H1 (cell line): ENCODE measurements at regions not wholly inside any gene's neighbourhood (a gene's known extent, or its start where the extent isn't known, plus 50 kb on each side); places are given as distances from the start of the nearest gene placed in this dataset.

ENCODE experiments used
- CTCF ChIA-PET: fragments of 300-600 bp; sonication (Branson Sonifier 250); formaldehyde crosslinking; loops from one replicate; lab custom pipeline; 2021; ENCODE audit not compliant: partially characterized antibody; lab: Charles Lee
- POLR2A ChIA-PET: fragments of 300-600 bp; sonication (Branson Sonifier 250); formaldehyde crosslinking; loops from one replicate; lab custom pipeline; 2021; ENCODE audit warnings: inconsistent platforms; ENCODE audit not compliant: partially characterized antibody; lab: Charles Lee
- DNase-seq, 2 experiments: peaks; one replicate each; pipeline versions ENCODE4 v3.0.0 to v3.0.0-alpha.2; 2010 to 2022; ENCODE audit warnings: low spot score in 2 of 2, low read depth in 1 of 2, mixed read lengths in 1 of 2
- FAIRE-seq: peaks from 2 replicates; lab custom pipeline; 2011; peaks lifted over from hg19 to GRCh38; lab: Jason Lieb, UNC
- H2AFZ ChIP-seq: 2 replicates; pipeline ENCODE4 v1.8.1; 2012; ENCODE audit warnings: low read length, inconsistent platforms
- H2AK5ac ChIP-seq: 2 replicates; pipeline ENCODE4 v1.6.1; 2013; ENCODE audit warnings: low read depth, low read length
- H2BK120ac ChIP-seq: replicated peaks from 2 replicates; pipeline ENCODE3; 2013; ENCODE audit warnings: low read depth, low read length, inconsistent platforms
- H2BK12ac ChIP-seq: 2 replicates; pipeline ENCODE4 v1.6.1; 2013; ENCODE audit warnings: low read depth, low read length
- H2BK15ac ChIP-seq: 2 replicates; pipeline ENCODE4 v1.6.1; 2013; ENCODE audit warnings: low read length
- H2BK20ac ChIP-seq: 2 replicates; pipeline ENCODE4 v1.6.1; 2013; ENCODE audit warnings: low read length
- H2BK5ac ChIP-seq: 2 replicates; pipeline ENCODE4 v1.6.1; 2013; ENCODE audit warnings: low read depth, low read length
- H3K14ac ChIP-seq: 2 replicates; pipeline ENCODE4 v1.6.1; 2013; ENCODE audit warnings: inconsistent platforms; ENCODE audit not compliant: insufficient read length
- H3K18ac ChIP-seq: 2 replicates; pipeline ENCODE4 v1.6.1; 2013; ENCODE audit warnings: low read length; ENCODE audit errors: extremely low read depth
- H3K23ac ChIP-seq: 2 replicates; pipeline ENCODE4 v1.6.1; 2013; ENCODE audit warnings: inconsistent platforms; ENCODE audit not compliant: insufficient read length
- H3K23me2 ChIP-seq: 2 replicates; pipeline ENCODE4 v1.6.1; 2013; ENCODE audit warnings: low read depth, low read length
- H3K27ac ChIP-seq: 2 replicates; pipeline ENCODE4 v1.6.1; 2011; ENCODE audit warnings: low read depth, low read length, inconsistent platforms
- H3K27me3 ChIP-seq, 4 experiments: replicated peaks in 1 of 4; 1 replicate in 1 of 4; 2 replicates in 3 of 4; pipeline versions ENCODE4 v1.6.1 to v1.8.1; 2011 to 2013; ENCODE audit warnings: low read length in 3 of 4, mild to moderate bottlenecking in 3 of 4, inconsistent platforms in 2 of 4, mixed read lengths in 2 of 4, moderate library complexity in 1 of 4; ENCODE audit not compliant: control insufficient read depth in 3 of 4, insufficient read depth in 3 of 4; ENCODE audit errors: extremely low read depth in 1 of 4
- H3K36me3 ChIP-seq, 4 experiments: 2 replicates each; pipeline versions ENCODE4 v1.6.1 to v1.8.1; 2011 to 2013; ENCODE audit warnings: mild to moderate bottlenecking in 4 of 4, low read length in 3 of 4, moderate library complexity in 2 of 4, control low read depth in 1 of 4, inconsistent platforms in 1 of 4; ENCODE audit not compliant: insufficient read depth in 4 of 4, control insufficient read depth in 2 of 4
- H3K4ac ChIP-seq: replicated peaks from 2 replicates; pipeline ENCODE3; 2013; ENCODE audit warnings: low read length, low read depth, mixed read lengths, inconsistent platforms; ENCODE audit not compliant: insufficient read length
- H3K4me1 ChIP-seq, 4 experiments: replicated peaks in 1 of 4; 1 replicate in 1 of 4; 2 replicates in 3 of 4; pipeline versions ENCODE4 v1.6.1 to v1.8.1; 2011 to 2013; ENCODE audit warnings: low read length in 3 of 4, inconsistent platforms in 2 of 4, mixed read lengths in 1 of 4; ENCODE audit not compliant: insufficient read depth in 4 of 4, control insufficient read depth in 3 of 4
- H3K4me2 ChIP-seq, 2 experiments: 2 replicates each; pipeline versions ENCODE4 v1.6.1 to v1.8.1; 2011 to 2013; ENCODE audit warnings: low read depth in 2 of 2, low read length in 2 of 2, control low read depth in 1 of 2, inconsistent platforms in 1 of 2, mild to moderate bottlenecking in 1 of 2; ENCODE audit not compliant: insufficient read depth in 1 of 2
- H3K4me3 ChIP-seq, 4 experiments: fragments of 200-600, 300-600 bp in 1 of 4; sonication (generic), shearing (Covaris generic), sonication (Bioruptor Twin) in 1 of 4; 2 replicates each; pipeline versions ENCODE4 v1.5.1 to v1.8.1; 2011 to 2016; ENCODE audit warnings: low read length in 4 of 4, low read depth in 3 of 4, control low read depth in 2 of 4, inconsistent platforms in 2 of 4, mild to moderate bottlenecking in 2 of 4, mixed read lengths in 1 of 4, moderate library complexity in 1 of 4; ENCODE audit not compliant: insufficient read depth in 2 of 4; ENCODE audit errors: extremely low read depth in 1 of 4
- H3K56ac ChIP-seq: replicated peaks from 2 replicates; pipeline ENCODE3; 2013; ENCODE audit warnings: low read depth, mild to moderate bottlenecking, mixed read lengths, low read length, inconsistent platforms; ENCODE audit not compliant: insufficient read length
- H3K79me1 ChIP-seq: 2 replicates; pipeline ENCODE4 v1.6.1; 2013; ENCODE audit warnings: low read depth, low read length, control low read depth
- H3K79me2 ChIP-seq, 2 experiments: 2 replicates each; pipeline versions ENCODE4 v1.6.1 to v1.8.1; 2012 to 2013; ENCODE audit warnings: low read length in 2 of 2, mild to moderate bottlenecking in 2 of 2, inconsistent platforms in 1 of 2; ENCODE audit not compliant: insufficient read depth in 2 of 2, control insufficient read depth in 1 of 2
- H3K9ac ChIP-seq, 4 experiments: replicated peaks in 1 of 4; 1 replicate in 1 of 4; 2 replicates in 3 of 4; pipeline versions ENCODE4 v1.6.1 to v1.8.1; 2011 to 2013; ENCODE audit warnings: low read depth in 3 of 4, low read length in 3 of 4, control low read depth in 2 of 4, mild to moderate bottlenecking in 2 of 4, moderate library complexity in 2 of 4, inconsistent platforms in 1 of 4; ENCODE audit errors: extremely low read depth in 1 of 4
- H3K9me3 ChIP-seq, 2 experiments: 2 replicates each; pipeline versions ENCODE4 v1.6.1 to v1.8.1; 2012 to 2013; ENCODE audit warnings: mild to moderate bottlenecking in 2 of 2, moderate library complexity in 2 of 2, control low read depth in 1 of 2, inconsistent platforms in 1 of 2, low read depth in 1 of 2, low read length in 1 of 2, mixed read lengths in 1 of 2; ENCODE audit not compliant: insufficient read depth in 2 of 2
- H4K20me1 ChIP-seq, 2 experiments: replicated peaks in 1 of 2; 2 replicates each; pipeline versions ENCODE3 to v1.8.1; 2011 to 2013; ENCODE audit warnings: inconsistent platforms in 2 of 2, low read length in 2 of 2, mild to moderate bottlenecking in 1 of 2; ENCODE audit not compliant: insufficient read depth in 2 of 2, control insufficient read depth in 1 of 2
- H4K5ac ChIP-seq: 2 replicates; pipeline ENCODE4 v1.6.1; 2013; ENCODE audit warnings: low read length, low read depth, mixed read lengths, inconsistent platforms; ENCODE audit not compliant: insufficient read length
- H4K8ac ChIP-seq: 2 replicates; pipeline ENCODE4 v1.8.0; 2013; ENCODE audit warnings: mild to moderate bottlenecking, moderate library complexity, low read length, inconsistent platforms; ENCODE audit not compliant: insufficient read depth; ENCODE audit errors: extremely low read depth
- H4K91ac ChIP-seq: replicated peaks from 2 replicates; pipeline ENCODE3; 2013; ENCODE audit warnings: low read length, mixed read lengths, inconsistent platforms; ENCODE audit not compliant: insufficient read length
- ATF2 ChIP-seq: IDR thresholded peaks from 2 replicates; pipeline ENCODE4 v1.6.1; 2012; ENCODE audit warnings: low read length, inconsistent platforms
- BACH1 ChIP-seq: IDR thresholded peaks from 2 replicates; pipeline ENCODE4 v1.6.1; 2012; ENCODE audit warnings: low read length, improper control_type of control experiment
- BCL11A ChIP-seq, 2 experiments: IDR thresholded peaks; one replicate each; pipeline ENCODE4 v1.6.1; 2011; ENCODE audit warnings: low read depth in 2 of 2, low read length in 2 of 2, mild to moderate bottlenecking in 2 of 2
- NANOG ChIP-seq: IDR thresholded peaks from 2 replicates; pipeline ENCODE4 v1.6.1; 2011; ENCODE audit warnings: low read length, low read depth, mild to moderate bottlenecking, inconsistent platforms; ENCODE audit not compliant: insufficient read depth, poor library complexity, severe bottlenecking
- NRF1 ChIP-seq: IDR thresholded peaks from 2 replicates; pipeline ENCODE4 v1.6.1; 2011; ENCODE audit warnings: mild to moderate bottlenecking, low read depth, low read length, improper control_type of control experiment
- RXRA ChIP-seq: IDR thresholded peaks from 2 replicates; pipeline ENCODE4 v1.6.1; 2011; ENCODE audit warnings: low read depth, mild to moderate bottlenecking, low read length, moderate library complexity; ENCODE audit not compliant: insufficient read depth
- SP1 ChIP-seq: IDR thresholded peaks from 2 replicates; pipeline ENCODE4 v1.6.1; 2011; ENCODE audit warnings: low read depth, low read length
- WGBS, 2 experiments: shearing (Covaris generic) in 1 of 2; methylation state at CpG; one replicate each; pipeline versions ENCODE4 v1.1.6 to v1.1.7; 2013 to 2015; ENCODE audit warnings: low lambda C conversion rate in 2 of 2, mixed read lengths in 2 of 2, inconsistent platforms in 1 of 2, low coverage in 1 of 2, missing lambda C conversion rate in 1 of 2; ENCODE audit not compliant: insufficient replicate concordance in 2 of 2, insufficient coverage in 1 of 2, insufficient read length in 1 of 2; ENCODE audit errors: extremely low coverage in 1 of 2, missing lambda C conversion rate in 1 of 2; 5-methylcytosine and 5-hydroxymethylcytosine counted together

- Histone ChIP-seq H3K36me3 (peaks cover 0 to 2% (median 0%) of the 10 kb centered on the region in 4 experiments; a peak in 2 of 8 replicates), H3K9me3 (peaks cover 0 to 6% of the 10 kb centered on the region in 2 experiments; a peak in 1 of 4 replicates), H2BK12ac (no peak overlapping the region), H3K4me1 (no peaks in the 10 kb centered on the region), H3K56ac (no peak overlapping the region), H3K27ac (no peak overlapping the region), H2BK15ac (no peak overlapping the region), H2AK5ac (no peak overlapping the region), H3K4me2 (no peak overlapping the region), H2AFZ (no peak overlapping the region), H3K18ac (no peak overlapping the region), H2BK5ac (no peak overlapping the region), H3K79me1 (no peaks in the 10 kb centered on the region), H2BK120ac (no peak overlapping the region), H3K27me3 (no peaks in the 10 kb centered on the region), H4K20me1 (no peaks in the 10 kb centered on the region), H4K5ac (no peak overlapping the region), H3K9ac (no peak overlapping the region), H3K23ac (no peak overlapping the region), H3K14ac (no peak overlapping the region), H3K4ac (no peak overlapping the region), H2BK20ac (no peak overlapping the region), H4K8ac (no peak overlapping the region), H3K23me2 (no peaks in the 10 kb centered on the region), H4K91ac (no peak overlapping the region), H3K4me3 (no peak overlapping the region), H3K79me2 (no peaks in the 10 kb centered on the region)
- FAIRE-seq (no peak), DNase-seq (no peak)
- ChIA-PET CTCF (no interaction called here), POLR2A (no interaction called here)
- 91% methylated on average over 2 of the region's 2 CpGs; no CpG with 5 or more reads in 1 of the 2 experiments for WGBS, 2 experiments
- TF ChIP-seq BCL11A (IDR thresholded peaks at IDR 0.05; ENCODE audit: low read depth in 2 of 2, low read length in 2 of 2) (no peak), BACH1 (no peak), ATF2 (no peak), NANOG (no peak), SP1 (no peak), NRF1 (no peak), RXRA (no peak)
These were observed 1026.8 kb downstream of the STPG2 start for GRCh38 chr4:97116511-97116910.
